GM12892 (cell line): ENCODE measurements at regions not wholly inside any gene's neighbourhood (a gene's known extent, or its start where the extent isn't known, plus 50 kb on each side); places are given as distances from the start of the nearest gene placed in this dataset.

Source experiments
- POLR2A ChIP-seq: IDR thresholded peaks from 2 replicates; pipeline ENCODE4 v1.6.1; 2011; ENCODE audit warnings: low read depth, low read length, control low read depth
- POLR2AphosphoS5 ChIP-seq: IDR thresholded peaks from 2 replicates; pipeline ENCODE4 v1.6.1; 2011; ENCODE audit warnings: low read depth, low read length, control low read depth
- TAF1 ChIP-seq: IDR thresholded peaks from 2 replicates; pipeline ENCODE4 v1.6.1; 2011; ENCODE audit warnings: low read depth, mild to moderate bottlenecking, control low read depth, low read length, borderline replicate concordance

GRCh38 chr12:107236824-107237511, 143.6 kb upstream of the CRY1 start:
- TF ChIP-seq POLR2AphosphoS5, result no peak
- TF ChIP-seq POLR2A, result no peak
- TF ChIP-seq TAF1, result no peak
